Hematopoietic multipotent progenitor cell treated with erythropoietin and hydrocortisone succinate and interleukin-3 and kit ligand, for 8 days (in vitro differentiated cells): ENCODE measurements at regions not wholly inside any gene's neighbourhood (a gene's known extent, or its start where the extent isn't known, plus 50 kb on each side); places are given as distances from the start of the nearest gene placed in this dataset.
A peak's percentile ranks its signal among the peaks of the same experiment; 100 is the strongest.
"Not testable (repeated sequence)": the region's sequence is repeated elsewhere in the genome, so short reads cannot be mapped to it uniquely, and the experiment has no call there.

Experiments used
- DNase-seq: peaks from one replicate; pipeline ENCODE4 v3.0.0-alpha.2; 2015

DNA sequence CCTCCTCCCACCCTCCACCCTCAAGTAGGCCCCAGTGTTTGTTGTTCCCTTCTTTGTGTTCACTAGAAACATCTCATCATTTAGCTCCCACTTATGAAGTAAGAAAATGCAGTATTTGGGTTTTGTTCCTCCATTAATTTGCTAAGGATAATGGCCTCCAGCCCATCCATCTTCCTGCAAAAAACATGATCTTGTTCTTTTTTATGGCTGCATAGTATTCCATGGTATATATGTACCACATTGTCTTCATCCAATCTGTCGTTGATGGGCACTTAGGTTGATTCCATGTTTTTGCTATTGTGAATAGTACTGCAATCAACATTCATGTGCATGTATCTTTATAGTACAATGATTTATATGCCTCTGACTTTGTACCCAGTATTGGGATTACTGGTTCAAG lies 416.8 kb upstream of the SASH1 start:
- DNase-seq, result no peak

DNA sequence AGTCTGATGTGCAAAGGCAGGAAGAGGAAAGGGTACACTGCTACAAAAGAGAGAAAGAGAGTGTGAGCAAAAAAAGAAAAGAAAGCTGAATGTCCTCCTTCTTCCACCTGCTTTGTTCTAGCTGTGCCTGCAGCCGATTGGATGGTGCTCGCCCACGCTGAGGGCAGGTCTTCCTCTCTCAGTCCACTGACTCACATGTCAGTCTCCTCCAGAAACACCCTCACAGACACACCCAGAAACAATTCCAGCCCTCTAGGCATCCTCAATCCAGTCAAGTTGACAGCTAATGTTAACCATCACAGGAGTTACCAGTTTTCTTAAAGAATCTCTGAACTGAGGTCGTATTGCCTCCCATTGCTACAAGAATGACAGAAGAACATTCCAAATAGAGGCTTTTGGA lies 411.9 kb upstream of the SASH1 start:
- DNase-seq, result no peak

DNA sequence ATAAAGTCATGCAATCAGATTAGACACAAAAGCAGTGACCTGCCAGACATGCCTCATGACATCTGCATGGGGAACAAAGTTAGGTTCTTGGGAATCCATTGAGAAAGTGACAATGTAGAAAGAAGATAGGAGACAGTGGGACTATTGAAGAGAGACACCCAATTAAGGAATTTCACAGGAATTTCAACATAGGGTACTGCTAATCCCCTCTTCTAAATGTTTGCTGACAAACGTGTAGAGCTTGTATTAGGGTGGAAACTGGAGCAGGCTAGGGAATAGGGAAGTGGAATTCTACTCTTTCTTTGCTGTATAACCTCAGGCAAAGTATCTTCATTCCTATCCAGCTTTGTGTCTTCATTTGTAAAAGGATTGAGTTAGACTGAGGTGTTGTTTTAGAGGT lies 409.4 kb upstream of the SASH1 start:
- DNase-seq, result no peak

DNA sequence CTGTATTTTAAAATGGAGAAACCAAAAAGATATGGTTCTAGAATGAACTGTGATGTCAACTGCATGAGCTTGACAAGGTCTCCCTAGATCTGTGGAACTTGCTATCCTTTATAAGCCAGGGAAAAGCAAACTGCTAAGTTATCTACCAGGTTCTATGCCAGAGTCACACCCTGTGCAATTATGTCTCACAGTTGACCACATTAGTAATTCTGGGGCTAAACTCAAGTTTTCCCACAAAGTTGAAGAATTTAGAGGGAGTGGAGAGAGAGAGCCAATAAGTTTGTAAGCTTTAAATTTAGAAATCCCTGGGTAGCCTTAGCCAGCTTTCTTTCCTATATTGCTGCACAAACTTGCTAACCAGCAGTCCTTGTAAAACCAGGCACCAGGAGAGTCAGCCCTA lies 407.0 kb upstream of the SASH1 start:
- no peak for DNase-seq

DNA sequence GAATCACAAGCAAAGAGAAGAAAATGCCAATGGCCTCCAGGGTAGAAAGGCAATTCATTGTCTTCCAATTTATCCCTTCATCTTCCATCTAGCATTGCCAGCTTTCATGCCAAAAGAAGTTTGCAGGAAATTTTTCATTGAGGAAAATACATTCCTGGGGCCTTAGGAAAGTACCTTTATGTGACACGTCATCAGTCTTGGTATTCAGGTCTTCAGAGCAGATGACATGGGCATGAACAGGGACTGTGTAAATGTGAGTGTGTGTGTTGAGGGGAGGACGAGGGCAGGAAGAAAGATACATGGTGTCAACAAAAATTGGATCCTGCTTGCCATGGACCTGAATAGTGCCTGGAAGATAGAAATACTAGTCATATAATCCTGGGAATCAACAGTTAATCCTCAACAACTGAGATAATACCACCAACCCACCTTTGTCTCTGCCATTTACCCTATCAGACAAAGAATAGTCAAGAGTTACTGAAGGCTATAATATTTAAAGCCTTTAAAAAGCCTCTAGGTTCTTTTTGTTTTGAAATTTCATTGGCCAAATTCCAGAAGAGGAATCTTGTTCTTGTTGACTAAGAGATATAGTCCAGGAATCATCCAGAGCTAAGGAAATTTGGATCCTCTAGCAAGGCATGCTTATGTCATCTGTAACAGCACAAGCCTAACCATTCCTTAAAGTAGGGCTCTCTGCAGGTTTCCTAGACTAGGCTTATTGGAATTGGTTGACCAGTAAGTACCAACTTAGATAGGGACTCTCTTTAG lies 405.8 kb upstream of the SASH1 start:
- DNase-seq, result no peak

DNA sequence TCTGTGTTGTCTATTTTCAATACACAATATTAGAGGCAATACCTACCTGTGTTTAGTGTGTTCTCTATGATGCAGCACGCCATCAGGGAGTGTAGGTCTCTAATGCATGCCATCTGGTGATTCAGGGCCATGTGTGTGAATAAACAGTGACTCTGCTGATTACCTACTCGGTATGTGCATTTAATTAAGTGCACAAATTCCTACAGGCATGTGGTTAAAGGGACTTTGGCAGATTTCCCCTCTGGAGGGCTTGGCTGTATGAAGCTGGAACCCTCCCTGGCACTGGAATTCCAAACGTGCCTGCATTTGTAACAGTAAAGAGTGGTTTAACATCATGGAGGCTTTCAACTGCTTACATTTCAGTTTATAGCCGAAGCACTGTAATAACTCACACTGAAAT lies 401.5 kb upstream of the SASH1 start:
- no peak for DNase-seq

DNA sequence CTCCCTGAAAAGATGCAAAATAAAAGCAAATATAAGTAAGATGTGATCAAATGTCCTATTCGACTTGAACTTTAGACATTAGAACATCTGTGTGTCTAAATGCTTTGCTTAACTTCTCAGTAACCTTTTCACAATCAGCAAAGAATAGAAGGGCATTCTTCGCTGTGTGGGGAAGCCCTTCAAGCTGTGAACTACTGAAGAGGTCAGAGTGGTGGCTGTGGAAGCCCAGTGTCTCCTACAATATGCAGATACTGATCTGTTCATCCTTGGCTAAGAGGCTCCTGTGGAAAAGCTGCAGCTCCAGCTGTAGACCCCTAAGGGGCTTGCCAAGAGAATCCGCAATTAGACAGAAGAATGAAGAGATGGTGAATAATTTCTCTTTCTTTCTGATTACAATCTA lies 400.3 kb upstream of the SASH1 start:
- DNase-seq, result no peak

DNA sequence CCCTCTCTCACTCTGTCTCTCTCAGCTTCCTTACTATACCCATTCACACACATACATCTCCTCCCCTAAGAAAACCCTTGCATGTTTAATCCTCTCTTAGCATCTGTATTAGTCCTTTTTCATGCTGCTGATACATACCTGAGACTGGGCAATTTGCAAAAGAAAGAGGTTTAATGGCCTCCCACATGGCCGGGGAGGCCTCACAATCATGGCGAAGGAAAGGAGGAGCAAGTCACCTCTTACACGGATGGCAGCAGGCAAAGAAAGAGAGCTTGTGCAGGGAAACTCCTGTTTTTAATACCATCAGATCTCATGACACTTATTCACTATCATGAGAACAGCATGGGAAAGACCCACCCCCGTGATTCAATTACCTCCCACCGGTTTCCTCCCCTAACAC lies 398.5 kb upstream of the SASH1 start:
- DNase-seq, result no peak

DNA sequence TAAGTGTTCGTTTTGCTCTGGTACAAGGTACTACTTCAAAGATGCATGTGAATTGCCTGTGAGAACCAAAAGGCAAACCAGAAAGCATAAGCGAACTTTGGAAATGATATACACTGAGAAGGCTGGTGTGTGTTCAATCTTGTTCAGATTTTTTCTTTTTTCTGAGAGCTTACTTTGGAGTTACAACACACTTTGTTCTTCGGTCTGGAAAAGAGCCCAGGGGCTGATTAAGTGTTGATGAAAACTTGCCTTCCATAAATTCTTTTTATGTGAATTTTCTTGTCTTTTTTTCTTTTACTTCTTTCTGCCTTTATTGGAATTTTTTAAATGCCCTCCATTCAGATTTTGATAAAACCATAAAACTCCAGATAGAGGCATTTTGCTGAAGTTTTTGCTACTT lies 395.1 kb upstream of the SASH1 start:
- no peak for DNase-seq

DNA sequence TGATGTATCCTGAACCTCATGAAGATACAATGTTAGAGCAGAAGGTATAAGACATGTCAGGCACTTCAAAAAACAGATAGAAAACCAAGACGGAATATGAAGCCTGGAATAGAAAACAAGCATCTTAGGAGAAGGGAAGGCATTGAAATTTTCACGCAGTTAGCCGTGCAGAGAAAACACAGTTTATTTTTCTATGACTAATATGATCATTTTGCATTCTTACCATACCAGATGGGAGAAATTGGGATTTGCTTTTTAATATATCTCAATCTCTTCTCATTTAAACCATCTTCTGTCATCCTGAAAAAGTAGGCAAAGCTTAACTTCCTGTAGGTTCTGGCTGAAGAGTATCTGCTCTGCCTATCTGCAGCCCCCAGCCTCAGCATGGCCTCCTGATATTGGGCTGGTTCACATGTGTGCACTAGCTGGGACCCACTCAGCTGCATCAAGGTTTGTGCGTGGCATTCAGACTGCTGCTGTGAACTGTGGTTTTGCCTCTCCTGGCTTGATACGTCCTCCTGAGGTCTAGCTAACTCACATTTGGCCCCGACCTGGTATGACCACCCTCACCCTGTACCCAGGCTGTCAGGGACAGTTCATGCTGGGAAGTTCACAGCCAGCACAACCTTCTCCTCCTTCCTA lies 392.5 kb upstream of the SASH1 start:
- DNase-seq, result no peak

DNA sequence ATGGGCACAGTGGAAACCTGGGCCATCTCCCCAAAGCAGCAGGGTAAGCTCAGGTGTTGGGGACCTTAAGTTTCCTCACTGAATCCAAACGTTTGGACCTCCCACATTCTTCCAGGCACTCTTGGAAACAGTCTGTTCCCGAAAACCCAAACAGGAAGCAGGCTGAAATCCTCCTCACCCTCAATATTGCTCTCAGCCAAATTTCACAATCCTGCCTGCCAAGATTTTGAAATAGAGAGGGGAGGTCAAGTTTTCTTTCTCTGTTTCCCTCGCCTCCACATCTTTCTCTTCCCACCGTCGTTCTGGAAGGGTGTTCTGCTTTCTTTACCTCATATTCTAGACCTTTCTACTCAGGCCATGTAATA lies 392.0 kb upstream of the SASH1 start:
- DNase-seq, result no peak

DNA sequence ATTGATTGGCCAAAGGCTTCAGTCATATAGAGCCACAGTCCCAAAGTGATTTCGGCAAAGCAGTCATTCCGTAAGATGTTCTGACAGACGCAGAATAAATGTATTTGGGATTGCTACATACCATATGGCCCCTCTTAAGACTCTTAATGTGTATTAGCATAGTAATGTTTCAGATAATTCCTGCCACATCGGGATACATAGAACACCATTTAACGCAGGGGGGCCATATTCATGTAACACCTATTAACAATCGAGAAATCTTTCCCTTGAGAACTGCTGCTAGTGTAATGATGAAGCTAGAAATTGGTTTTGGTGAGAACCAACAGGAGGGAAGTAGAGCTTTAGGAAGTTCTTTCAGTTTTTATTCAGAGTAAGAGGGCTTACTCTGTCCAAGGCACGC lies 390.9 kb upstream of the SASH1 start:
- no peak for DNase-seq

DNA sequence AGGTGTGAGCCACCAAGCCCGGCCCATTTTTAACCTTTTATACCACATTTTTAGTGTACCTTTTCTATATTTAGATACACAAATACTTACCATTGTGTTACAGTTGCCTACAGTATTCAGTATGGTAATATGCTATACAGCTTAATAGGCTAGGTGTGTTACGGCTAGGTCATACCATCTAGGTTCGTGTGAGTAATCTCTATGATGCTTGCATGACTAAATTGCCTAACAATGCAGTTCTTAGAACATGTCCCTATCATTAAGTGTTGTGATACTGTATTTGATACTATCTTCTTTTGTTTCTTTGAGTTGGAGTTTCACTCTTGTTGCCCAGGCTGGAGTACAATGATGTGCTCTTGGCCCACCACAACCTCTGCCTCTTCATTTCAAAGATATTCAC lies 387.7 kb upstream of the SASH1 start:
- no peak for DNase-seq

DNA sequence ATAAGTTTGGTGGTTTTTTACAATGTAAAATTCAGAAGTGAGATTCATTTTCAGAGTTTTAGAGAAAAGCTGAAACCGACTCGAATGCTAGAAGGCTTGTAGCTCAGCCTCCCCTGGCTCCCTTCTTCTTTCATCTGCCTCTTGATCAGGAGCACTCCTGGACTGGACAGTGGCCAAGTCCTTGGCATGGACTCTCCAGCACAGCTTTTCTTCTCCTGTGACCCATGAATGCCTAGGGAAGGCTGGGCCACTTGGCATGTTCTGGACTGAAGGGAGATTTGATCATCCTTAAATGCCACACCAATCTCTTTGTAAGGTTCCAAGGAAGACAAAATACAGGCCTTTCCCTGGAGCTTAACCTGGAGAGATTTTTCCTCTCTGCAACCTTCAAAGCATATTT lies 384.0 kb upstream of the SASH1 start:
- DNase-seq, result no peak

DNA sequence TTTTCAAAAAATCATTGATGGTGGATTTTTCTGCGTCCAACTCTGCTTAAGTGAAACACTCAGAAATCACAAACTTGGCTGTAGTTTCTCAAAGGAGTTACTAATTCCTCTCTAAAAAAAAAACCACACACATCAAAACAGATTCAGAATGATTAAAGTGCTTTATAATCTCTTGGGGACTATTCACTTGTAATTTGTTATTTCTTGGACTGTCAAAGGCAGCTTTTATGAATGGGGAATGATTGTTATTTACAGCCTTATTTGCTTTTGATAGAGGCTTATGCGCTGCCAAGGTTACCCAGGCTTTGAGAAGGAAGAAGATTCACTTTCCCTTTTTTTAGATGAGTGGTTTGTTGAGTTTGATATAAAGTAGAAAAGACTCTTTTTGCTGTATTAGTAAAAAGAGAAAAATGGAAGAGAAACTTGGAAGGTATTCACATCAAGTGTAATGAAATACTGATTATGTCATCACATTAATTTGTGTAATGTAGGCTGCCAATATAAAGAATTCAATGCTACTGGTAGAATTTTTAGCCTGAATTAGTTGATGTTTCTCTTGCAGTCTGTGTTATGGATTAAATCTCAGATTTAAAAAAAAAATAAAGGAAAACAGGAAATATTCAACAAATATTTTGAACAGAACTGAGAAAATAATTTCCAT lies 381.0 kb upstream of the SASH1 start:
- DNase-seq, result no peak

DNA sequence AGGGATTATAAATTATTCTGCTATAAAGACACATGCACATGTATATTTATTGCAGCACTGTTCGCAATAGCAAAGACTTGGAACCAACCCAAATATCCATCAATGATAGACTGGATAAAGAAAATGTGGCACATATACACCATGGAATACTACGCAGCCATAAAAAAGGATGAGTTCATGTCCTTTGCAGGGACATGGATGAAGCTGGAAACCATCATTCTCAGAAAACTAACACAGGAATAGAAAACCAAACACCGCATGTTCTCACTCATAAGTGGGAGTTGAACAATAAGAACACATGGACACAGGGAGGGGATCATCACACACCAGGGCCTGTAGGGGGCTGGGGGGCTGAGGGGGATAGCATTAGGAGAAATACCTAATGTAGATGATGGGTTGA lies 377.2 kb upstream of the SASH1 start:
- not testable (repeated sequence) for DNase-seq

DNA sequence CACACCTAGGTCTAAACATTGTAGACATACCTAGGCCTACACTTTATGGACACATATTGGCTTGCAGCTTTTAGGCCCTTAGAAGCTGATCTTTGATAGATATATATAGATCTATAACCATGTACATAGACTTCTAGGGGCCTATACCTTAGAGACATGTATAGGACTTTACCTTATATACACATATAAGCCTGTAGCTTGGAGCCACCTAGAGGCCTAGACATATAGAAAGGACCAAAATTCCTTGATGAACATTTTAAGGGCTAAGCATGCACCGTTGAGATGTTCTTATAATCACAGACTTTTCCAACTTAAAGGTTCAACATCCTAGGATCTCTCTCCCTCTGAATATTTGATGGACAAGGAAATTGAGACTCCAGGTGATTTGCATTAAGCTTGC lies 371.7 kb upstream of the SASH1 start:
- peak; percentile 10 for DNase-seq

DNA sequence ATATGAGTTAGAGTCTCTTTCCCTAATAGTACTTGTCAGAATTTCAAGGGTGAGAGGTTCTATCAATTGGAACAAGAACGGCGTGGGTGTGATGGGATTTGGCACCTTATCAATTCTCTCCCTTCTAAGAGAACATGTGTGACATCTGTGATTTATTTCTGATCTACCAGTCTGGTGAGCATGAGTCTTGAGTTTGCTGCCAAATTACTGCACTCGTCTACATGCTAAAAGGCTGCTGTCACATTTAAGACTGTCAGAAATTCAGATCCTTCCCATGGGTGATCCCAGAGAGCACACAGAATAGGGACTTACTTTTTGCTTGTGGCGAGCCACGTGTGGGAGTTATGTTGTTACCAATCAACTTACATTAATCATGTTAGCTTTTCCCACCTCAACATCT lies 370.2 kb upstream of the SASH1 start:
- DNase-seq, result no peak

DNA sequence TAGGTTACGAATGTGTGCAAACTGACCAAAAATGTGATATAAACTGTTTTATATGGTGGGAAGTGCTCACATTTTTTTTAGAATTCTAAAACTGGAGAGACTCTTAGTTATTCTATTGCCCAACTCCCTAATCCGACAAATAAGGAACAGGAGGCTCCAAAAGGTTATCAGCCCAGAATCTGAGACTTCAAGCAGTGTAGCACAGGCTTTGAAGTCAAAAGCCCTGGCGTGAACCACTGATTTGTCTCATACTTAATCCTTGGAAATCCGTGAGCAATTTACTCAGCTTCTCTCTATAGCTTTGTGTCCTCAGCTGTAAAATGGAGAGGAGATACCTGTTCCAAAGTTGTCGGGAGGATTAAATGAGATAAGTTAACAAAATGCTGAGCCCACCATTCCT lies 368.8 kb upstream of the SASH1 start:
- DNase-seq, result no peak

DNA sequence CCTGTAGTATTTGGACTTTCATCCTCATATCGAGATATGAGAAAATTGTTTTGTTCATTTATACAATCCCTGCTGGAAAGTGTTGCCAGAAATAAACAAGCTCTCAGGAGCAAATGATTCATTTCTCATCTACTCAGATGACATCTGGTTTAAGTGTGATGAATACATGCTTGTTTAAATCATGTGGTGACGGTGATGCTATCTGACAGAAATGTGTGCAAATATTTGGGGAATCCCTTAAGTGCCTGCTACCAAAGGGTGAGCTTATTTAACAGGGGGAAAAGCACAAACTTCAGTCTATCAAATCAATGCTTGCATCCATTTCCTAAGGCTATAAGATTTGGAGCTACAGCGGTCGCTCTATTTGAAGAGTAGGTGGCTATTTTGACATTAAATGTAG lies 368.3 kb upstream of the SASH1 start:
- DNase-seq, result no peak

DNA sequence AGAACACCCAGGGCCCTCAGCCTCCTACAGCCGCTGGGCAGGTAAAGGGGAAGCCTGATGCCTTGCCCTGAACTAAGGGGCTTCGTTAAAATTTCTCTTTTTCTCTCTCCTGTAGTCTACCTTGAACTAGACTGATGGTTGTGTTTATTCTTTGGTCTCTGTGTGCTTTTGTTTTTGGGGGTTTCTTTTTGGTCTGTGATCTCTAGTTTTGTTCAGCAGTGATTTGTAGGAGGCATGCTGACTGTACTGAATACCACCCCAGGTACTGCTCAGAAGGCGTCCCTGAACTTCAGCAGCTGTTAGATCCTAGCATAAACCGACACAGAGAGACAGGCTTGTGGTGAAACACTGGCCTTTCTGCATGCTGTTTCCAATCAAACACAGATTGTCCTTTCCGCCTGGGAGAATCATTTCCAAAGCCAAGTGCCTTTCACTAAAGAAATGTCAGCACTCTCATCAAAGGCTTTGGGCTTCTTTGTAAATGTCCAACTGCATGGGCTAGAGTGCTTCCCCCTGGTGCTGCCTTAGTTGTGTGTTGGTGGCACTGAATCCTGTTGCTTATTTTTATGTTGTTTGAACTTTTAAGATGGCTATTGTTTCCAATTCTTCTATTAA lies 364.7 kb upstream of the SASH1 start:
- no peak for DNase-seq

DNA sequence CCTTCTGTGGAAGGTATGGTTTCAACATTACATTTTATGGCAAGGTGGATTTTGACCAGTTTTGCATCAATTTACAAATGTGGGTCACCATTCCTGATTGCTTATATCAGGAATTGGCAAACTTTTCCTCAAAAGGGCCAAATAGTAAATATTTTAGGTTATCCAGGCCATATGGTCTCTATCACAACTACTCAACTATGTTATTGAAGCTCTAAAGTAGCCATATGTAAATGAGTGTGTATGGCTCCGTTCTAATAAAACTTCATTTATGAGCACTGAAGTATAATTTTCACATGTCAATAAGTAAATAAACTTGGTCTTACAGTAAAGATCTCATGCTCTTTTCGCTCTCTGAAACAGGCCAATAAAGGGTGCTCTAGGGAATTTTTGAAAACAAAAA lies 362.7 kb upstream of the SASH1 start:
- no peak for DNase-seq

DNA sequence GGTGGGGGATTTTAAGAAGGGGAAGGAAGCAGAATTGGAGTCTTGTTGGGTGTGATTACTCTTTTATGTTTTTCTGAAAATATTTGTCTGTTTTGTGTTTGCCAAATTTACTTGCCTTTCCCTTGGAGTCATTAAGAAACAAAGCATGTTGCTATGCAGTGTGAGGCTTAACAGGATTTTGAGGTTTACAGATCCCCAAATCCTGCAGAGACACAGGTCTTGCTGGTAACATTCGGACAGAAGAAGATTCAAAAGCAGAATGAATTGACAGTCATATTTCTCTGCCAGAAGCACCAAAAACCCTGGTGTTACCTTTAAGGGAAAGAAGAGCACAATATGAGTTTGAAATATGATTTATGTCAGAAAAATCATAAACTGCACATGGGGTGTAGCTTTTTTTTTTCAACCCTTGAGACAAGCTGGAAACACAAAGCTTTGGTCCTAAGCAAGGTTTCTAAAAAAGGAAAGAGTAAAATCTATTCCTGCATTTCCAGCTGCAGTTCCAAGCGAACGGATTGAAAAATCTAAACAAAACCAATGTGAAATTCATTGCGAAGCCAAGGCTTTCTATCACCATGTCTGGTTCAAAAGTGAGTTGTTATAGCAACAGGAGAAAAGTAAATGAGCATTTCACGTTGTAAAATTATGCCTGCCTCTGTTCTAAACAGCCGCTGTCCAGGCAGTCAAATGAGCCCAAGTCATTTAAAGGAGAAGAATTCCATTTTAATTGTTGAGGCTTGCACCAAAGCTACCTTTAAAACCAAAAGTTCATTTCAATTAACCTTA lies 358.9 kb upstream of the SASH1 start:
- DNase-seq, result no peak
